Activated naive CD4-positive, alpha-beta T cell treated with anti-CD3 and anti-CD28 coated beads, Interleukin-2, amount 50 U/mL, for 72 hours (primary cell): ENCODE measurements at regions not wholly inside any gene's neighbourhood (a gene's known extent, or its start where the extent isn't known, plus 50 kb on each side); places are given as distances from the start of the nearest gene placed in this dataset.
"Not testable (repeated sequence)": the region's sequence is repeated elsewhere in the genome, so short reads cannot be mapped to it uniquely, and the experiment has no call there.

ENCODE experiments used
- ATAC-seq, 2 donors: fragments of 150-1000 bp; cut with Tn5 transposase; 2 replicates each; pipeline ENCODE4 v1.10.0; 2021; ENCODE audit warnings: mild to moderate bottlenecking in 2 of 2, moderate library complexity in 2 of 2
- DNase-seq, 2 donors: peaks; one replicate each; pipeline ENCODE4 v3.0.0; 2021 to 2022; ENCODE audit warnings: low spot score in 2 of 2
- H3K27ac Mint-ChIP-seq, 2 donors: one replicate each; pipeline ENCODE4 v1.8.0; 2022; ENCODE audit warnings: mild to moderate bottlenecking in 2 of 2, mixed read lengths in 2 of 2
- H3K36me3 Mint-ChIP-seq, 2 donors: one replicate each; pipeline ENCODE4 v1.8.0; 2022; ENCODE audit warnings: mixed read lengths in 2 of 2
- H3K9me3 Mint-ChIP-seq, 2 donors: one replicate each; pipeline ENCODE4 v1.8.0; 2022; ENCODE audit warnings: mixed read lengths in 2 of 2

DNA sequence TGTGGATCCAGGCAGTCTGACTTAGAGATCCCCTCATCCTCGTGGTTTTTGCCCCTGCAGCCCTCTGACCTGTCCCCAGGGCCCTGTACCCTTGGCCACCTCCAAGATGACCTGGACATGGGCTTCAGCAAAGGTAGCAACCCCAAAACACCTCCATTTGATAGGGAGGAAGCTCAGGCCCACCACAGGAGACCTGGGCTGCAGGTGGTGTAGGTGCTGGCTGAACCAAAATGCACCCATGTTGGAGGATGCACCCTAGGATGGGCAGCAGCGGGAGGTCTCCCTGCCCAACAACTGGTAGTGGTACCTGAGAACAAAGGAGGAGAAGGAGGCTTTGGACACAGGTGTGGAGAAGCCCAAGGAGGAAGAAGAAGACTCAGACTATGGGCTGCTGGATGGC is 188.7 kb downstream of the ZNF716 start:
- DNase-seq = no peak
- no peak for ATAC-seq
- peaks cover 5 to 8% of the 10 kb centered on the region in 2 donors for H3K9me3 Mint-ChIP-seq
- H3K27ac Mint-ChIP-seq = no peak overlapping the region
- H3K36me3 Mint-ChIP-seq = no peaks in the 10 kb centered on the region

GRCh38 chr7:57641521-57642067 is 191.6 kb downstream of the ZNF716 start:
- peak overlapping the region in 1 of 2 donors; percentile 50 for H3K27ac Mint-ChIP-seq
- no peak for DNase-seq
- peaks cover 13 to 19% of the 10 kb centered on the region in 2 donors for H3K9me3 Mint-ChIP-seq
- peaks cover 8 to 12% of the 10 kb centered on the region in 2 donors for H3K36me3 Mint-ChIP-seq
- ATAC-seq = no peak

DNA sequence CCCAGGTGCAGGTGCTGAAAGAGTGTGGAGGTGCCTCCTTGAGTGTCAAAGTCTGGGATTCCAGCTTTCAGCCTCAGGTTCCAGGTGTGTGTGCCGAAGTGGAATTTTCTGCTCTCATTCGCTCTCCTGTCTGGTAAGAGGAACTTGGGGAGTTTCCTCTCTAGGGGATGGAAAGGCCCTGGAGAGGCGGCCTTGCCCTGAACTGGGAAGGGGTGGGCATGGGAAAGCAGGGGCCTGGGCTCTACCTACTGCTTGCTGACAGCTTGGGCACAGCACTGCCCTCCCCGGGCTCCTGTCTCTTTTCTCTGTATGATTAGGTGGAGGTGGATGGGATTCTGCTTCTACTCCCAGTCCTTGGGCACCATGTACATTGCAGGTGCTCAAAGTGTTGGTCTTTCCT is 192.8 kb downstream of the ZNF716 start:
- H3K9me3 Mint-ChIP-seq = peaks cover 13 to 19% of the 10 kb centered on the region in 2 donors

GRCh38 chr7:57646219-57646900 is 196.4 kb downstream of the ZNF716 start:
- peaks cover 29 to 30% of the 10 kb centered on the region in 2 donors for H3K9me3 Mint-ChIP-seq
- ATAC-seq = no peak

More for the DNA sequence above, 192.8 kb downstream of the ZNF716 start:
- ATAC-seq (no peak), DNase-seq (no peak)
- Mint-ChIP-seq H3K36me3 (peaks cover 8 to 18% of the 10 kb centered on the region in 2 donors), H3K27ac (no peak overlapping the region)

DNA sequence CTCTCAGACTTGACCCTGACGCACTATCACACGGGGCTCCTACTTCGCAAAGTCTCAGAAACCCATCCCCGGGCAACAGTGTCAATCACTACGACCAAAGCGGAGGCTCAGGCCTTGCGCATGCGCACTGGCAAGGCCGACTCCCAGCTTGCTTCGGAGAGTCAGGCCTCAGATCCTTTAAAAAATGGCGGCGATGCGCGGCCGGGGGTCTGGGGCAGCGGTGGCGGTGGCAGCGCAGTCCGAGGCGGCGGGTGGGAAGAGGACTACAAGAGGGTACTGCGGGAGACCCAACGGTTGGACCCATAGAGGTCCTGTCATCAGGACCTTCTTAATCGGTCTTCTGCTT is 196.9 kb downstream of the ZNF716 start:
- DNase-seq (no peak), ATAC-seq (no peak)
- H3K36me3 Mint-ChIP-seq = peaks cover 27 to 43% of the 10 kb centered on the region in 2 donors
- peaks cover 27 to 34% of the 10 kb centered on the region in 2 donors for H3K9me3 Mint-ChIP-seq
- H3K27ac Mint-ChIP-seq = no peak overlapping the region

More at GRCh38 chr7:57646219-57646900, 196.4 kb downstream of the ZNF716 start:
- H3K27ac Mint-ChIP-seq = no peak overlapping the region
- peaks cover 22 to 38% of the 10 kb centered on the region in 2 donors for H3K36me3 Mint-ChIP-seq
- DNase-seq = no peak

GRCh38 chr7:57650401-57650800 is 200.4 kb downstream of the ZNF716 start:
- H3K9me3 Mint-ChIP-seq = peaks cover 40 to 48% of the 10 kb centered on the region in 2 donors
- H3K36me3 Mint-ChIP-seq = peaks cover 46 to 62% of the 10 kb centered on the region in 2 donors
- not testable (repeated sequence) for DNase-seq, H3K27ac Mint-ChIP-seq, ATAC-seq

DNA sequence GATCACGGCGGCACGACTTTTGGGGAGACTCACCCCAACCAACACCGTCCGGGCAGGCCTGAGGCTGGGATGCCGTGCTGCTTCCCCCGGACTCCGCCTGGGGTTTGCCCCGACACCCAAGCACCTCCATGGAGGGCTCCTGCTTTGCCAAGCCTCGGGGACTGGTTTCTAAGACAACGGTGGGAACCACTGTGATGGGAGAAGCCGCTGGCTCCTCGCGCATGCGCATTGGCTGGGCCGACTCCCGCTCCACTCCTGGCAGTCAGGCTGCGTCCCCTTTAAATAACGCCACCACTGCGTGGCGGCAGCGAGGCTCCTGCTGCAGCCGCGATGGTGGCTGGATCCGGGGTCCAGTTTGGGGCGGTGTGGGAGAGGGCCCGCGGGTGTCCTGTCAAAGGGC is 201.0 kb downstream of the ZNF716 start:
- ATAC-seq (no peak), DNase-seq (no peak)
- Mint-ChIP-seq H3K36me3 (peaks cover 40 to 56% of the 10 kb centered on the region in 2 donors), H3K9me3 (peaks cover 33 to 43% of the 10 kb centered on the region in 2 donors), H3K27ac (no peak overlapping the region)

- DNase-seq, H3K27ac Mint-ChIP-seq, ATAC-seq: not testable (repeated sequence)
- Mint-ChIP-seq H3K36me3 (peaks cover 39 to 52% of the 10 kb centered on the region in 2 donors), H3K9me3 (peaks cover 33 to 45% of the 10 kb centered on the region in 2 donors)
Measured at GRCh38 chr7:57651611-57652010, 201.6 kb downstream of the ZNF716 start.

DNA sequence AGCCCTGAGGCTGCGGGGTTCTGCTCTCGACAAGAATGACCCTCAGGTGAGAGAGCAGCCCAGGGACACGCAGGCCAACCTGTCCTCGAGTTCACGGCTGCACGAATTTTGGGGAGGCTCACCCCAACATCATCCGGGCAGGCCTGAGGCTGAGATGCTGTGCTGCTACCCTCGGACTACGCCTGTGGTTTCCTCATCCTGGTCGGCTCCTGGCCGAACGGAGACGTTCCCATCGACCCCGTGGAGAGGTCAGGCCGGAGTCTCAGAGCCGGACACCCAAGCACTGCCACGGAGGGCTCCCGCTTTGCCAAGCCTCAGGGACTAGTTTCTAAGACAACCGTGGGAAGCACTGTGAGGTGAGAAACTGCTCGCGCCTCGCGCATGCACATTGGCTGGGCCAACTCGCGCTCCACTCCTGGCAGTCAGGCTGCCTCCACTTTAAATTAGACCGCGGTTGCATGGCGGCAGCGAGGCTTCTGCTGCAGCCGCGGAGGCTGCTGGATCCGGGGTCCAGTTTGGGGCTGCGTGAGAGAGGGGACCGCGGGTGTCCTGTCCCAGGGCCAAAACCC is 203.4 kb downstream of the ZNF716 start:
- Mint-ChIP-seq H3K36me3 (peaks cover 40 to 46% of the 10 kb centered on the region in 2 donors), H3K9me3 (peaks cover 28 to 43% of the 10 kb centered on the region in 2 donors), H3K27ac (no peak overlapping the region)
- no peak for ATAC-seq
- no peak for DNase-seq

- Mint-ChIP-seq H3K9me3 (peaks cover 36 to 50% of the 10 kb centered on the region in 2 donors), H3K36me3 (peaks cover 40 to 43% of the 10 kb centered on the region in 2 donors)
- ATAC-seq, DNase-seq, H3K27ac Mint-ChIP-seq: not testable (repeated sequence)
Measured at GRCh38 chr7:57655156-57655871, 205.3 kb downstream of the ZNF716 start.

DNA sequence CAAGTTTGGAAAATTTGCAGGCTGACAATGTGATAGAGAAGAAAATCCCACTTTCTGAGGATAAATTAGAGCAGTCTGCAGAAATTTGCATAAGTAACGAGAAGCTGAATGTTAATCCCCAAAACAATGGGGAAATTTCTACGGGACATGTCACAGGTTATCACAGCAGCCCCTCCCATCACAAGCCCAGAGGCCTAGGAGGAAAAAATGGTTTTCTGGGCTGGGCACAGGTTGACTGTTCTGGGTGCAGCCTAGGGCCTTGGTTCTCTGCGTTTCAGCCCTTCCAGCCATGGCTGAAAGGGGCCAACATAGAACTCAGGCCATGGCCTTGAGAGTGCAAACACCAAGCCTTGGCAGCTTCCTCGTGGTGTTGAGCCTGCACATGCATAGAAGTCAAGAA is 209.2 kb downstream of the ZNF716 start:
- not testable (repeated sequence) for ATAC-seq, H3K27ac Mint-ChIP-seq, DNase-seq
- peaks cover 24 to 34% of the 10 kb centered on the region in 2 donors for H3K9me3 Mint-ChIP-seq
- H3K36me3 Mint-ChIP-seq = peaks cover 15 to 16% of the 10 kb centered on the region in 2 donors

GRCh38 chr7:57676928-57677327 is 227.0 kb downstream of the ZNF716 start:
- H3K36me3 Mint-ChIP-seq, DNase-seq, H3K27ac Mint-ChIP-seq, ATAC-seq: not testable (repeated sequence)
- peaks cover 19 to 25% of the 10 kb centered on the region in 2 donors for H3K9me3 Mint-ChIP-seq

DNA sequence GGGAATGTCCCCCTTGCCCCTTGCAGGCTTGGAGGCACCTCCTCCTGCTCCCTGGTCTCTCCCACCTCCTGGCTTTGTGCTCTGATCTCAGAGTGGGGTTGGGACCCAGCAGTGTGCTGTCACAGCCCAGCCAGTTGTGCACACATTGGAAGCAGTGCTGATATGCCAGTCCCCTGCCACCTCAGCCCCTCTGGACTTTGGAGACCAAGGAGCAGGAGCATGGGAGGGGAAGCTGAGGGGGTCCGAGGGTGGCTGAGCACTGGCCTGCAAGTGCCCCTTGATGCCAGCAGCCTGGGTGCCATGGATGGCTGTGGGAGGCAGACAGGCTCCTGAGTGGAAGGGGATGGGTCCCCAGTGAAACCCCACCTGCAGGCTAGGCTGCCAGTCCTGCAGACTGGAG is 235.4 kb downstream of the ZNF716 start:
- no peak overlapping the region for H3K27ac Mint-ChIP-seq
- H3K9me3 Mint-ChIP-seq = peaks cover 9 to 12% of the 10 kb centered on the region in 2 donors
- DNase-seq (no peak), ATAC-seq (no peak)
- no peaks in the 10 kb centered on the region for H3K36me3 Mint-ChIP-seq
